NCI-H82 (cell line): ENCODE measurements at regions not wholly inside any gene's neighbourhood (a gene's known extent, or its start where the extent isn't known, plus 50 kb on each side); places are given as distances from the start of the nearest gene placed in this dataset.

Experiments used
- DNase-seq: peaks from one replicate; lab custom pipeline; 2025; lab: John Stamatoyannopoulos, UW

DNA sequence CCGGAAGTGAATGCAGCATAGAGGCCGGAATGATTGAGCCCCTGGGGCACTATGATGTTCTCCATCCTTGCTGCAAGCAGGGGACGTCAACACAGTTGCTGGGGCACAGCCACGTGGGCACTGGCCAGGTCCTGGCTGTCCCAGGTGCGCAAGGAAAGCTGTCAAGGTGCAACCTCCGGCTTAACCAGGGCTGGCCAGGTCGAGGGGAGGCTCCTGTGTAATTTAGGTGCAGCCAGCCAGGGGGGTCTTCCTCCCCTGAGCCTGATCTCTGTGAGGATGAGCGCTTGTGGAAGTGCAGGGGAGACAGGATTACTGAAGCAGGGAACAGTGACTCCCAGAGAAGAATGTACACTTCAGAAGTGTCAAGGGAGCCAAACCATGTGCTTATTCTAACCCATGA lies 852.8 kb upstream of the TMEM132C start:
- DNase-seq, result no peak

- no peak for DNase-seq
These were observed 852.3 kb upstream of the TMEM132C start for GRCh38 chr12:127414636-127415035.

DNA sequence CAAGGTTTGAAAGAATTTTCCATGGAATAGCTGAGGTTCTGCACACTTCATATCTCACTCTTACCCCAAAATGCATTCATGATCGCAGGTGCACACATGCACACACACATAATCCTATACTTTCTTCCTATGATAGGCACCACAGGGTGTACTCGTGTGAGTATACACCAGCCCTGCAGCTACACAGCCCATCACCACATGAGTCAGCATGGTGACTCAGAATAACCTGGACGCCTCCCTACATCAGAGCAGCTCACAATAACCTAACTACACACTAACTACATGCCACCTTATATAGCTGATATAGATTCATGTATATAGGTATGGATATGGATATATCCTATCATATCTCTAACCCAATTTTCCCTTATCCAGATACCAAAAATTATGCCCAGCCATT lies 850.2 kb upstream of the TMEM132C start:
- no peak for DNase-seq

DNA sequence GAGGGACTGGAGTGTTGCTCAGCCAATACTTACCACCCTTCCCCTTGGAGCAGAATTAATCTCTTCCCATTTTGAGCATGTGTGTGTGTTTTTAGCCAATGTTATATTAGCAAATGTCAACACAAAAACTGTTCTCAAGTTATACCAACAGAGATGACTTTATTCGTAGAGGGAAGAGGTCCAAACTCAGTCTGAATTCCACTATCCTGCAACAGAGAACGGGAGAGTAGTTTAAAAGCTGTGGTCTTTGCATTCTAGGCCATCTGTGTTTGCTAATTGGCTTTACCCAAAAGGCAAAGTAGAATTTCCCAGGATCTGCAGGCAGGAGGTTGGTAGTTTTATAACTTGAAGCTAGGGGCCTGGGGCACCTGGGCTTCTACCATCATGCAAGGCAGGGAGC lies 847.9 kb upstream of the TMEM132C start:
- DNase-seq, result no peak

- DNase-seq, result no peak
These were observed 845.4 kb upstream of the TMEM132C start for GRCh38 chr12:127421614-127422013.

DNA sequence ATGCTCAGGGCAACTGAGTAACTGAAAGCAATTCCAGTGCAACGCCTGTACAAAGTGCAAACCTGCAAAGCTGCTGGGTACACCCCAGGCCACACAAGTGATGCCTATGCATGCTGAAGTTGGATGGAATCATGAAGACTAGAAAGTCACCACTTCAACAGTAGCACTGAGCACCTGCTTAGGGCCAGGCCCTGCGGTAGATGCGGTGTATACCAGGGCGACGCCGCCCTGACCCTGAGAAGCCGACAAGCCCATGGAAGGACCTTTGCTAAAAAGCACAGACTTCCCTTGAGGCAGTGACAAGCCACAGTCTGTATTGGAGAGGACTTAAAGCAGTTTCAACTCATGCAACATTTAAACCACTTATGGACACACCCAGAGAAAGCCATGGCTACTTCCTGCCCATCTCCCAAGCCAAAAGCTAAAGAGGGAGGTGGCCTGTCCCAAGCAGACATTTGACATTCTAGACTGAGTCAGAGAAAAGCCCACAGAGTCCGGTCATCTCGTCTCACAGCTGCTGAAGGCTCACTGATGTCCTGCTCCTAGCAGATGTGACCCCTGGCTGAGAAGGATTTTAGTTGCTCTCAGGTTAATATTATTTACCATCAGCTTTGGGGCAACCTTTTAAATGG lies 843.9 kb upstream of the TMEM132C start:
- DNase-seq, result no peak

DNA sequence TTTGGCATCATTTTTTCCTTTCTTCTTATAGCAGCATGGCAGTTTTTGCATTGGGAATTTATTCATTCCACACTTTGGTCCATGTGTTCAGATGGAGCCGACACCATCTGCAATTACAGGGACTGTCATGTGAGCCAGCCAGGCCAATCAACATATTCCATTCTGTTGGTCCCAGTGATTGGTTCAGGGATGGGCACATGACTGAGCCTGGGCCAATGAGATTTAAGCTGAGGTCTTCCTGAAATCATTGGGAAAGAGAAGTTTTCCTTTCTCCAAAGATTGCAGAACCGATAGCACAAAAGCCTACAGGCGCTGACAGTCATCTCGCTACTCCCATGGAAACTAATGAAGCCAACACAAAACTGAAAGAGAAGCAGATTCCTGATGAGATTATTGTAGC lies 841.5 kb upstream of the TMEM132C start:
- no peak for DNase-seq

GRCh38 chr12:127428420-127428819 lies 838.5 kb upstream of the TMEM132C start:
- DNase-seq, result no peak

- no peak for DNase-seq
These were observed 837.3 kb upstream of the TMEM132C start for GRCh38 chr12:127429551-127430285.

GRCh38 chr12:127430401-127430800 lies 836.6 kb upstream of the TMEM132C start:
- no peak for DNase-seq

DNA sequence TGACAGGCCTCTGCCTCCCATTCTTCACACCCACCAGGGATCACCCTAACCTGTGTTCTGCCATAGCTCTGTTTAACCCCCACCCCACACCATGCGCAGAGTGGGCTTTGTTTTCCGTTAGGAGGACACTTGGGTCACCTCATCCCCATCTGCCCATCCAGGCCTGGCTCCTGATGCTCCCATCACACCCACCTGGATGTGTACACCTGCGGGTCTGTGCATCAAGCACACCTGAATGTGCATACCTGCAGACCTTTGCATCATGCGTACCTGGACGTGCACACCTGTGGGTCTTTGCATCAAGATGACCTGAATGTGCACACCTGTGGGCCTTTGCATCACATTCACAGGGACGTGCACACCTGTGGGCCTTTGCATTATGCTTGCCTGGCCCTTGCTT lies 835.8 kb upstream of the TMEM132C start:
- no peak for DNase-seq

- no peak for DNase-seq
These were observed 835.4 kb upstream of the TMEM132C start for GRCh38 chr12:127431594-127431993.

DNA sequence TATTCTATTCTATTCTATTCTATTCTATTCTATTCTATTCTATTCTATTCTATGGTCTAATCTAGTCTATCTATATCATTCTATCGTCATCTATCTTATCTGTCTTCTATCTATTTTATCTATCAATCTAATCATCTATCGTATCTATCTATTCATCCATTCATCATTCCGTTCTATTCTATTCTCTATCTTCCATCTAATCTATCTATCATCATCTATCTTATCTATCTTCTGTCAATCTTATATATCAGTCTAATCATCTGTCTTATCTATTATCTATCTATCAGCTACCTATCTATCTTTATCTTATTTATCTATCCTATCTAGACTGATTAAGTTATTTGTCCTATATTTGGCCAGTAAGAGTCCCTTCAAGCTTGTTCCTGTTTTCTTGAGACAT lies 831.5 kb upstream of the TMEM132C start:
- DNase-seq, result no peak

GRCh38 chr12:127438512-127439244 lies 828.3 kb upstream of the TMEM132C start:
- no peak for DNase-seq

GRCh38 chr12:127445581-127446139 lies 821.3 kb upstream of the TMEM132C start:
- no peak for DNase-seq

GRCh38 chr12:127448906-127449305 lies 818.1 kb upstream of the TMEM132C start:
- DNase-seq, result no peak

GRCh38 chr12:127450826-127451225 lies 816.1 kb upstream of the TMEM132C start:
- DNase-seq, result no peak

DNA sequence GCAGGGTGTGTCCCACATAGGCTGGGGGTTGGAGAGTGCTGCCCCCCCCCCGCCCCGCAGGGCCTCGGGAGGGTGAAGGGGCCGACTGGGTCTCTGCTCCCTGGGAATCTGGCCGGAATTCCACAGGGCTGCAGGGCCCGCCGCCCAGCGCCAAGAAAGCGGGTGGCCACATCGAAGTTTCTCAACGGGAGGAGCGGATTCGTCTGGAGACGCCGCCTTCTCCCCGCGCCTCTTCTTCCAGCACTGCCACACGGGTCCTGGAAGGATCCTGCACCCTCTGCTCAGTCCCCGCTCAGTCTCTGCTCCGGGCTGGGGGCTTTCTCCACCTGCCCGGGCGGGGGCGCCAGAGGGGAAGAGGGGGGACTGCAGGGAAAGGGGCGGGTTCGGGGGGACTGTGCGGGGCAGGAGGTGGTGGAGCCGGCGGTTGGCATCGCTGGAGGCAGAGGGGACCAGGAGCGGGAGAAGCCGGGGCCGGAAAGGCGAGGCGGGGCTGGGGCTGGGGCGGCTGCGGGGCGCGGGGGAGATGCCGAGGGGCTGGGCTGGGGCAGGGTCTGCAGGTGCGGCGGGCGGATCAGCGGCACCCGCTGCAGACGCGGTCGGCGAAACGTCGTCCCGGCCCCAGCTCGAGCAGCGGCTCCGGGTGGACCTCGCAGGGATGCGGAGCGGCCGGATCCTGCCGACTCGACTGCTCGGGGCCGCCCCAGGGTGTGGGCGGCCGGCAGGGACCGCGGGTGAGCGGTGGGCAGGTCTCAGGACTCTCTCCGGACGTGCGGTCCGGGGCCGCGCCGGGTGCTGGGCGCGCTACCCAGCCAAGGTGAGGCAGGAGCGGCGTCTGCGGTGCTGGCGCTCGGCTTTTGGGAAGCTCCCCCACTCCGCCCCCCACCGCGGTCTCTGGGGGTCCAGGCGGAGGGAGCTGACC lies 811.4 kb upstream of the TMEM132C start:
- DNase-seq, result no peak

GRCh38 chr12:127457726-127458125 lies 809.2 kb upstream of the TMEM132C start:
- no peak for DNase-seq

- DNase-seq, result no peak
These were observed 807.8 kb upstream of the TMEM132C start for GRCh38 chr12:127459166-127459565.

GRCh38 chr12:127459687-127460086 lies 807.3 kb upstream of the TMEM132C start:
- no peak for DNase-seq

DNA sequence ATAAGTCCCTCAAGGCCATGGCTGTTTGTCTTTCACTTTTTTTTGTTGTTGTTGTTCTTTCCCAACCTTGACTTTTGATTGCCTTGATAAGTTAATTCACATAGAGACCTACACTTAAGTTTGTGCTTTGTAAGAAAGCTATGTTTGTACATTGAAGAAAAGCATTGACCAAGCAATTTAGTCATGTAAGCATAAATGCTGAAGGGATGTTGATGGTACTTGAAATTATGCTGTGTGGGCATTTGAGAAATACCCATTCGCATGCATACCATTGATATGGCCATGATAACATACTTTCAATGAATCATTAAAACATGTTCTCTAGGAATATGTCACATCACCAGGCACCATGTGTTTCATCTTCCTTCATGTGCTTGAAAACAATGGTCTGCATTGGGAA lies 803.7 kb upstream of the TMEM132C start:
- DNase-seq, result no peak
